Thyroid gland (tissue), 4 donors: ENCODE measurements at regions not wholly inside any gene's neighbourhood (a gene's known extent, or its start where the extent isn't known, plus 50 kb on each side); places are given as distances from the start of the nearest gene placed in this dataset.
A peak's percentile ranks its signal among the peaks of the same experiment; 100 is the strongest.
"Not testable (repeated sequence)": the region's sequence is repeated elsewhere in the genome, so short reads cannot be mapped to it uniquely, and the experiment has no call there.

ENCODE experiments used
- DNase-seq, 2 donors: peaks; one replicate each; pipeline ENCODE4 v3.0.0-alpha.2; 2019
- H3K27ac ChIP-seq, 3 donors: fragments of 200-600 bp; sonication (generic); 1 replicate in 2 of 3; 2 replicates in 1 of 3; pipeline ENCODE4 v1.5.1; 2016 to 2019; ENCODE audit warnings: mild to moderate bottlenecking in 1 of 3, moderate library complexity in 1 of 3
- H3K27me3 ChIP-seq: fragments of 200-600 bp; sonication (generic); one replicate; pipeline ENCODE4 v1.5.1; 2019
- H3K36me3 ChIP-seq, 2 donors: fragments of 200-600 bp; sonication (generic); one replicate each; pipeline ENCODE4 v1.5.1; 2016 to 2019
- H3K4me1 ChIP-seq, 2 donors: fragments of 200-600 bp; sonication (generic); one replicate each; pipeline ENCODE4 v1.5.1; 2017 to 2019
- H3K4me3 ChIP-seq, 3 donors: fragments of 200-600 bp; sonication (generic); replicated peaks in 1 of 3; 1 replicate in 2 of 3; 2 replicates in 1 of 3; pipeline ENCODE4 v1.5.1; 2016; ENCODE audit warnings: mild to moderate bottlenecking in 1 of 3
- H3K9me3 ChIP-seq: fragments of 200-600 bp; sonication (generic); one replicate; pipeline ENCODE4 v1.5.1; 2017
- POLR2A ChIP-seq, 2 donors: fragments of 450-650 bp; IDR thresholded peaks; one replicate each; pipeline ENCODE4 v1.6.1; 2017; ENCODE audit warnings: antibody characterized with exemption in 2 of 2, mild to moderate bottlenecking in 2 of 2, moderate library complexity in 1 of 2
- WGBS, 2 donors: methylation state at CpG; one replicate each; pipeline ENCODE4 v1.1.5; 2017; 5-methylcytosine and 5-hydroxymethylcytosine counted together
- intact Hi-C: fragments of 100-400 bp; cut with DNase I; formaldehyde crosslinking; loops from one replicate; pipeline ENCODE4 v1.15.1; 2023
- TF ChIP-seq, protein P1 (sequence below), 6 experiments: fragments of 200-600 bp in 3 of 6; fragments of 450-650 bp in 3 of 6; sonication (generic) in 3 of 6; IDR thresholded peaks; one replicate each; pipeline ENCODE4 v1.5.1; 2016 to 2019; ENCODE audit warnings: antibody characterized with exemption in 6 of 6, mild to moderate bottlenecking in 2 of 6, inconsistent platforms in 1 of 6, moderate library complexity in 1 of 6

DNA sequence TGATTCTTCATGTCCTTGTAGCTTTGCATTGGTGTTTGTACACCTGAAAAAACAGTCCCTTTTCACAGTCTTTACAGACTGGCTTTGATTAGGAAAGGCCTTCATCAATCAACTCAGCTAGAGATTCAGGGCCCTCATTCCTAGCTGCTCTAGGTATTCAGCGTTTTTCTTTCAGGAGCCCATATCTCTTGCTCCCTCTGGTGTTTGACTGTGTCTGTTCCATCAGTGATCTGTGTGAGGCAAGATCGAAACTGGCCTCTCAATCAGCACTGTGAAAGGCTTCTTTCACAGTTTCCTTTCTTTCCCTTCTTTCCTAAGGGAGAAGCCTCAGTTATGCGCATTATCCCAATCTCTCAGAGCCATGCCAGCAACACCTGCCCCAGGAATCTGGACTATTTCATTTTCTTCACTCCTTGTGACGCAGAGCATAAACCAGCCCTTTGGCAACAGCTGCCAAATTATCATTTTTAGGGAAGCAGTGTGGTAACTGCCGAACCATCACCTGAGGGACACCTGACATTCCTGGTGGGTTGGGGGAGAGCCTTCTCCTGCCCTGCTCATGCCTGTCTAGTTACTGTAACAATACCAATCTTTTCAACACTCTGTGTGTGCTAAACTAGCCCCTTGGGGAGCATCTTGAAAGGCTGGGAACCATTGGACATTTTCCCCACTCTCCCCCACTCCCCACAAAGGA, 75.7 kb upstream of the CCDC71L start:
- peak; percentile 7 to 8 for DNase-seq
- intact Hi-C loops, result loop anchor here (10.0 kb wide), 1 partner anchor 202 kb away; no protein-coding TSS in a partner anchor
- H3K4me1 ChIP-seq, result peaks cover 0 to 6% of the 10 kb centered on the region in 2 donors
- no peak overlapping the region for H3K27ac ChIP-seq
- TF ChIP-seq, protein P1, sequence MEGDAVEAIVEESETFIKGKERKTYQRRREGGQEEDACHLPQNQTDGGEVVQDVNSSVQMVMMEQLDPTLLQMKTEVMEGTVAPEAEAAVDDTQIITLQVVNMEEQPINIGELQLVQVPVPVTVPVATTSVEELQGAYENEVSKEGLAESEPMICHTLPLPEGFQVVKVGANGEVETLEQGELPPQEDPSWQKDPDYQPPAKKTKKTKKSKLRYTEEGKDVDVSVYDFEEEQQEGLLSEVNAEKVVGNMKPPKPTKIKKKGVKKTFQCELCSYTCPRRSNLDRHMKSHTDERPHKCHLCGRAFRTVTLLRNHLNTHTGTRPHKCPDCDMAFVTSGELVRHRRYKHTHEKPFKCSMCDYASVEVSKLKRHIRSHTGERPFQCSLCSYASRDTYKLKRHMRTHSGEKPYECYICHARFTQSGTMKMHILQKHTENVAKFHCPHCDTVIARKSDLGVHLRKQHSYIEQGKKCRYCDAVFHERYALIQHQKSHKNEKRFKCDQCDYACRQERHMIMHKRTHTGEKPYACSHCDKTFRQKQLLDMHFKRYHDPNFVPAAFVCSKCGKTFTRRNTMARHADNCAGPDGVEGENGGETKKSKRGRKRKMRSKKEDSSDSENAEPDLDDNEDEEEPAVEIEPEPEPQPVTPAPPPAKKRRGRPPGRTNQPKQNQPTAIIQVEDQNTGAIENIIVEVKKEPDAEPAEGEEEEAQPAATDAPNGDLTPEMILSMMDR (IDR thresholded peaks at IDR 0.05), result peak in 4 of 6 experiments; percentile 37 to 54 (median 48)
- TF ChIP-seq POLR2A (IDR thresholded peaks at IDR 0.05), result no peak
- H3K27me3 ChIP-seq, result no peaks in the 10 kb centered on the region
- H3K9me3 ChIP-seq, result no peaks in the 10 kb centered on the region
- 51 to 59% methylated on average over 5 of the region's 5 CpGs for WGBS, 2 donors
- H3K36me3 ChIP-seq, result no peaks in the 10 kb centered on the region
- H3K4me3 ChIP-seq, result no peak overlapping the region

DNA sequence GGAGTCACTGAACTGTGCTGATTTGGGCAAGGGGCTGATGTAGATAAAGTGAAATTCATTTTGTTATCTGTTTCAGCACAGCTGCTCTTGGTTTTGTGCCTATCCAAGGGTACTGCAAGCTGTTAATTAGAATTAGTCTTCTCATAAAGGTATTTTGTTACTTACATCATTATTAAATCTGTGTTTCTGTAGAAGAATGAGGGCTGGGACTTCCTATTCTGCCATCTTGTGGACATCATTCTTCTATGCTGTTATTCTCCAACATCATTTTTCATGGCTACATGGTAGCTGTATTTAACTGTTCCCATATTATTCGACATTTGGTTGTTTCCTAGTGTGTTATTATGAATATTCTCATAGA, 76.2 kb upstream of the CCDC71L start:
- WGBS, 2 donors, result 83 to 95% methylated on average over 1 of the region's 1 CpG
- no peak overlapping the region for H3K4me3 ChIP-seq
- no peak overlapping the region for H3K27ac ChIP-seq
- TF ChIP-seq, protein P1 (IDR thresholded peaks at IDR 0.05), result peak in 1 of 6 experiments; percentile 22
- TF ChIP-seq POLR2A (IDR thresholded peaks at IDR 0.05), result no peak
- no peaks in the 10 kb centered on the region for H3K9me3 ChIP-seq
- H3K36me3 ChIP-seq, result no peaks in the 10 kb centered on the region
- no peak for DNase-seq
- intact Hi-C loops, result loop anchor here (10.0 kb wide), 1 partner anchor 202 kb away; no protein-coding TSS in a partner anchor
- peaks cover 0 to 3% of the 10 kb centered on the region in 2 donors for H3K4me1 ChIP-seq
- no peaks in the 10 kb centered on the region for H3K27me3 ChIP-seq

DNA sequence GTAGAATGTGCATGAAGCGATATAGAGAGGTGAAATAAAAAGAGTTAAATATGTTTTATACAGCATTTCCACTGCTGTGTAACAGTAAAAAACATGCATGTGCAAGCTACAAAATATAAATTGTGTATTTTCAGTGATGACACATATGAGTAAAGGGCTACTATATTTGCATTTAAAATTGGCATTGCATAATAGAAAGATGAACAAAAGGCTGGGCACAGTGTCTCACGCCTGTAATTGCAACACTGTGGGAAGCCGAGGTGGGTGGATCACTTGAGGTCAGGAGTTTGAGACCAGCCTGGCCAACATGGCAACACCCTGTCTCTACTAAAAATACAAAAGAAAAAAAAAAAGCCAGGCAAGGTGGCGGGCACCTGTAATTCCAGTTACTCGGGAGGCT, 79.8 kb upstream of the CCDC71L start:
- intact Hi-C loops, result no loop called here
- WGBS, 2 donors, result 97% methylated on average over 5 of the region's 5 CpGs

DNA sequence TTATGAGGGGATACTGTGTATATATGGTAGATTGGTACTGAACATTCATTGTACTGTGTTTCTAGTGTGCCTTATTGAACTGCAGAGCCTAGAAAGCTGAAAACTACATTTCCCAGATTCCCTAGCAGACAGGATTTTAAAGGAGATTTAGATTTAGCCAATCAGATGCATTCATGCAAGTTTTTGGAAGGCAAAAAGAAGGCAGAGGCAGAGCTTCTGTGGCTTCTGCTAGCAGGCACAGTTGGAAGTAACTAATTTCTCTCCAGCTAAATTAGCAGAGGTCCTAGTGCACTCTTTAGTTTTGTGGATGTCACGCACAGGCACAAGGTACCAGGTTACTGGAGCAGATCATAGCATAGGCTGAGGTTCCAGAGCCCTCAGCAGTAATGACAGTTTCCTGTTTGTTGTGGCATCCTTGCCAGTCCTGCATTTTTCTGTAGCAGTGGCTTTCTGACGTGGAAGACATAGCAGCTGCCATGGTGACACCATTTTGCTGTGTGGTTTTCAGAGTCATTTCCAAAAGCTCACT, 83.7 kb upstream of the CCDC71L start:
- DNase-seq, result no peak
- TF ChIP-seq, protein P1 (IDR thresholded peaks at IDR 0.05), result no peak
- TF ChIP-seq POLR2A (IDR thresholded peaks at IDR 0.05), result no peak
- Histone ChIP-seq H3K36me3 (no peaks in the 10 kb centered on the region), H3K9me3 (no peaks in the 10 kb centered on the region), H3K27ac (no peak overlapping the region), H3K4me1 (peaks cover 5 to 9% of the 10 kb centered on the region in 2 donors), H3K4me3 (no peak overlapping the region), H3K27me3 (no peaks in the 10 kb centered on the region)
- 82 to 87% methylated on average over 2 of the region's 2 CpGs for WGBS, 2 donors
- intact Hi-C loops, result no loop called here

More for the DNA sequence above, 79.8 kb upstream of the CCDC71L start:
- Histone ChIP-seq H3K27me3 (no peaks in the 10 kb centered on the region), H3K4me1 (peaks cover 0 to 3% of the 10 kb centered on the region in 2 donors), H3K36me3 (no peaks in the 10 kb centered on the region), H3K4me3 (no peak overlapping the region), H3K9me3 (no peaks in the 10 kb centered on the region), H3K27ac (no peak overlapping the region)
- TF ChIP-seq, protein P1 (IDR thresholded peaks at IDR 0.05), result no peak
- TF ChIP-seq POLR2A (IDR thresholded peaks at IDR 0.05), result no peak
- DNase-seq, result no peak

DNA sequence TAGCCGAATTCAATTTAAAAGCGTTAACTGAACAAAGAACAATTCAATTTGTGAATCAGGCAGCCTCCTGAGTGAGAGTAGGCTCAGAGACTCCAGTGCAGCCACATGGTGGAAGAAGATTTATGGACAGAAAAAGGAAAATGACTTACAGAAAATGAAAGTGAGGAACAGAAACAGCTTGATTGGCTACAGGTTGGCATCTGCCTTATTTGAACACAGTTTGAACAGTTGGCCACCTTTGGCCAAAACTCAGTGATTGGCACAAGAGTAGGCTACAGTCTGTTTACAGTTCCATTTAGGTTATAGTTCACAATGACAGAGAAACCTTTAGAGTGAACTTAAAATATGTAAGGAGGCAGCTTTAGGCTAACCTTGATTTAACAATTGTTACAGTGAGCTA, 86.3 kb upstream of the CCDC71L start:
- H3K9me3 ChIP-seq, DNase-seq, H3K4me3 ChIP-seq, H3K4me1 ChIP-seq, H3K27me3 ChIP-seq, H3K36me3 ChIP-seq, intact Hi-C loops: not testable (repeated sequence)
- 79 to 89% methylated on average over 2 of the region's 2 CpGs for WGBS, 2 donors
- peak overlapping the region in 2 of 3 donors; percentile 20 to 48 for H3K27ac ChIP-seq
